Liver (tissue), 8 donors: ENCODE measurements at regions not wholly inside any gene's neighbourhood (a gene's known extent, or its start where the extent isn't known, plus 50 kb on each side); places are given as distances from the start of the nearest gene placed in this dataset.

Source experiments
- DNase-seq: peaks from one replicate; pipeline ENCODE4 v3.0.0-alpha.2; 2017; ENCODE audit warnings: low spot score
- H3K27ac ChIP-seq, 2 donors: one replicate each; pipeline ENCODE4 v1.7.0; 2013; ENCODE audit warnings: inconsistent platforms in 2 of 2, low read length in 2 of 2, control low read depth in 1 of 2, low read depth in 1 of 2, mild to moderate bottlenecking in 1 of 2
- H3K27me3 ChIP-seq, 4 donors: one replicate each; pipeline versions ENCODE4 v1.6.1 to v1.7.0; 2013; ENCODE audit warnings: low read length in 3 of 4, inconsistent platforms in 1 of 4, mild to moderate bottlenecking in 1 of 4, moderate library complexity in 1 of 4; ENCODE audit not compliant: control insufficient read depth in 4 of 4, insufficient read depth in 4 of 4
- H3K36me3 ChIP-seq, 4 donors: one replicate each; pipeline versions ENCODE4 v1.6.1 to v1.7.0; 2013; ENCODE audit warnings: low read length in 3 of 4, mild to moderate bottlenecking in 3 of 4, low read depth in 1 of 4, moderate library complexity in 1 of 4; ENCODE audit not compliant: control insufficient read depth in 4 of 4, insufficient read depth in 3 of 4
- H3K4me1 ChIP-seq, 4 donors: one replicate each; pipeline versions ENCODE4 v1.6.1 to v1.7.0; 2013; ENCODE audit warnings: low read length in 3 of 4, mild to moderate bottlenecking in 3 of 4, moderate library complexity in 1 of 4; ENCODE audit not compliant: control insufficient read depth in 4 of 4, insufficient read depth in 4 of 4
- H3K4me3 ChIP-seq, 3 donors: one replicate each; pipeline versions ENCODE4 v1.6.1 to v1.7.0; 2013; ENCODE audit warnings: low read length in 3 of 3, control low read depth in 1 of 3, low read depth in 1 of 3, mild to moderate bottlenecking in 1 of 3
- H3K9ac ChIP-seq, 2 donors: one replicate each; pipeline ENCODE4 v1.7.0; 2013; ENCODE audit warnings: low read length in 2 of 2, mild to moderate bottlenecking in 2 of 2, moderate library complexity in 2 of 2, control low read depth in 1 of 2, low read depth in 1 of 2
- H3K9me3 ChIP-seq, 4 donors: one replicate each; pipeline versions ENCODE4 v1.6.1 to v1.7.0; 2013; ENCODE audit warnings: low read length in 3 of 4; ENCODE audit not compliant: control insufficient read depth in 4 of 4
- EGR1 ChIP-seq, 2 donors: IDR thresholded peaks; 2 replicates each; pipeline ENCODE4 v1.6.1; 2016 to 2018; ENCODE audit warnings: antibody characterized with exemption in 2 of 2, low read depth in 2 of 2
- FOXA1 ChIP-seq: IDR thresholded peaks from 2 replicates; pipeline ENCODE4 v1.6.1; 2016; ENCODE audit warnings: antibody characterized with exemption
- FOXA2 ChIP-seq: IDR thresholded peaks from 2 replicates; pipeline ENCODE4 v1.6.1; 2016; ENCODE audit warnings: antibody characterized with exemption
- GABPA ChIP-seq, 2 donors: IDR thresholded peaks in 1 of 2; conservative IDR thresholded peaks in 1 of 2; 2 replicates each; pipeline ENCODE4 v1.6.1; 2016; ENCODE audit warnings: antibody characterized with exemption in 2 of 2, mild to moderate bottlenecking in 1 of 2, moderate library complexity in 1 of 2
- HNF4A ChIP-seq, 2 donors: conservative IDR thresholded peaks; 2 replicates each; pipeline ENCODE4 v1.6.1; 2016; ENCODE audit warnings: antibody characterized with exemption in 2 of 2, mild to moderate bottlenecking in 2 of 2
- HNF4G ChIP-seq: IDR thresholded peaks from 2 replicates; pipeline ENCODE4 v1.6.1; 2016; ENCODE audit warnings: antibody characterized with exemption
- JUND ChIP-seq, 2 donors: IDR thresholded peaks; 2 replicates each; pipeline ENCODE4 v1.6.1; 2016; ENCODE audit warnings: antibody characterized with exemption in 2 of 2
- NR2F2 ChIP-seq: IDR thresholded peaks from 2 replicates; pipeline ENCODE4 v1.6.1; 2016; ENCODE audit warnings: antibody characterized with exemption
- RAD21 ChIP-seq, 2 donors: IDR thresholded peaks; 2 replicates each; pipeline ENCODE4 v1.6.1; 2016; ENCODE audit warnings: antibody characterized with exemption in 2 of 2, mild to moderate bottlenecking in 2 of 2
- RXRA ChIP-seq, 2 donors: IDR thresholded peaks; 2 replicates each; pipeline ENCODE4 v1.6.1; 2017 to 2018; ENCODE audit warnings: antibody characterized with exemption in 2 of 2, mild to moderate bottlenecking in 1 of 2
- SP1 ChIP-seq: IDR thresholded peaks from 2 replicates; pipeline ENCODE4 v1.6.1; 2018; ENCODE audit warnings: antibody characterized with exemption, mild to moderate bottlenecking
- TAF1 ChIP-seq: conservative IDR thresholded peaks from 2 replicates; pipeline ENCODE4 v1.6.1; 2016; ENCODE audit warnings: antibody characterized with exemption, mild to moderate bottlenecking
- YY1 ChIP-seq: IDR thresholded peaks from 2 replicates; pipeline ENCODE4 v1.6.1; 2016; ENCODE audit warnings: antibody characterized with exemption, mild to moderate bottlenecking
- WGBS: extraction: QIAGEN DNeasy Blood & Tissue Kit; methylation state at CpG from one replicate; pipeline ENCODE4 v1.1.7; 2013; 5-methylcytosine and 5-hydroxymethylcytosine counted together
- TF ChIP-seq, protein P1 (sequence below): IDR thresholded peaks from 2 replicates; pipeline ENCODE4 v1.6.1; 2016; ENCODE audit warnings: antibody characterized with exemption
- TF ChIP-seq, protein P2 (sequence below): IDR thresholded peaks from 2 replicates; pipeline ENCODE4 v1.6.1; 2016; ENCODE audit warnings: antibody characterized with exemption
- TF ChIP-seq, protein P3 (sequence below): IDR thresholded peaks from 2 replicates; pipeline ENCODE4 v1.6.1; 2016; ENCODE audit warnings: antibody characterized with exemption
- TF ChIP-seq, protein P4 (sequence below): IDR thresholded peaks from 2 replicates; pipeline ENCODE4 v1.6.1; 2016; ENCODE audit warnings: antibody characterized with exemption, mild to moderate bottlenecking
- TF ChIP-seq, protein P5 (sequence below): fragments of 150-350 bp; IDR thresholded peaks from 2 replicates; pipeline ENCODE4 v1.5.1; 2017; ENCODE audit warnings: improper control_type of control experiment, low read depth, low read length; ENCODE audit not compliant: missing input control
- donor health status: healthy.
- donor health status: healthy.
- donor health status: healthy.
- donor health status: healthy.
- donor health status: healthy.

DNA sequence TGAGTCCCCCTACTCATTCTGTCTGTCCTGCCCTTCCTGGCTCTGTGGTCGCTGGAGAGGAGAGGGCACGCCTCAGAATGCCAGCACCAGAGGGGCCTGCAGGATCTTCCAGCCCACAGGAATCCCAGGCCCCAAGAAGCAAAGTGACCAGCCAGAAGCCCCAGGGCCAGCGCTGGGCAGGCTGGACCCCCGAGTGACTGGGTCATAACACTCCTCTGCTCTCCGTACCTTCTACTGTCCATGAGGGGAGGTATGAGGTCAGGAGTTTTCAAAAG lies 102.6 kb upstream of the GPR26 start:
- no peak for TF ChIP-seq FOXA1
- no peak for TF ChIP-seq SP1
- TF ChIP-seq EGR1 (IDR thresholded peaks at IDR 0.05; ENCODE audit: low read depth in 2 of 2) = no peak
- TF ChIP-seq GABPA (IDR thresholded peaks at IDR 0.05 in 1 of 2, conservative IDR thresholded peaks at IDR 0.05 in 1 of 2) = no peak
- TF ChIP-seq FOXA2 = no peak
- TF ChIP-seq, protein P1, sequence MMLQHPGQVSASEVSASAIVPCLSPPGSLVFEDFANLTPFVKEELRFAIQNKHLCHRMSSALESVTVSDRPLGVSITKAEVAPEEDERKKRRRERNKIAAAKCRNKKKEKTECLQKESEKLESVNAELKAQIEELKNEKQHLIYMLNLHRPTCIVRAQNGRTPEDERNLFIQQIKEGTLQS = no peak
- no peak for TF ChIP-seq YY1
- TF ChIP-seq, protein P2, sequence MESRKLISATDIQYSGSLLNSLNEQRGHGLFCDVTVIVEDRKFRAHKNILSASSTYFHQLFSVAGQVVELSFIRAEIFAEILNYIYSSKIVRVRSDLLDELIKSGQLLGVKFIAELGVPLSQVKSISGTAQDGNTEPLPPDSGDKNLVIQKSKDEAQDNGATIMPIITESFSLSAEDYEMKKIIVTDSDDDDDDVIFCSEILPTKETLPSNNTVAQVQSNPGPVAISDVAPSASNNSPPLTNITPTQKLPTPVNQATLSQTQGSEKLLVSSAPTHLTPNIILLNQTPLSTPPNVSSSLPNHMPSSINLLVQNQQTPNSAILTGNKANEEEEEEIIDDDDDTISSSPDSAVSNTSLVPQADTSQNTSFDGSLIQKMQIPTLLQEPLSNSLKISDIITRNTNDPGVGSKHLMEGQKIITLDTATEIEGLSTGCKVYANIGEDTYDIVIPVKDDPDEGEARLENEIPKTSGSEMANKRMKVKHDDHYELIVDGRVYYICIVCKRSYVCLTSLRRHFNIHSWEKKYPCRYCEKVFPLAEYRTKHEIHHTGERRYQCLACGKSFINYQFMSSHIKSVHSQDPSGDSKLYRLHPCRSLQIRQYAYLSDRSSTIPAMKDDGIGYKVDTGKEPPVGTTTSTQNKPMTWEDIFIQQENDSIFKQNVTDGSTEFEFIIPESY = no peak
- no peak for TF ChIP-seq TAF1
- TF ChIP-seq, protein P3, sequence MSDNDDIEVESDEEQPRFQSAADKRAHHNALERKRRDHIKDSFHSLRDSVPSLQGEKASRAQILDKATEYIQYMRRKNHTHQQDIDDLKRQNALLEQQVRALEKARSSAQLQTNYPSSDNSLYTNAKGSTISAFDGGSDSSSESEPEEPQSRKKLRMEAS = no peak
- TF ChIP-seq RXRA (IDR thresholded peaks at IDR 0.05) = no peak
- no peak for TF ChIP-seq HNF4A (conservative IDR thresholded peaks at IDR 0.05)
- TF ChIP-seq JUND (IDR thresholded peaks at IDR 0.05) = no peak
- no peak for TF ChIP-seq HNF4G
- TF ChIP-seq, protein P4, sequence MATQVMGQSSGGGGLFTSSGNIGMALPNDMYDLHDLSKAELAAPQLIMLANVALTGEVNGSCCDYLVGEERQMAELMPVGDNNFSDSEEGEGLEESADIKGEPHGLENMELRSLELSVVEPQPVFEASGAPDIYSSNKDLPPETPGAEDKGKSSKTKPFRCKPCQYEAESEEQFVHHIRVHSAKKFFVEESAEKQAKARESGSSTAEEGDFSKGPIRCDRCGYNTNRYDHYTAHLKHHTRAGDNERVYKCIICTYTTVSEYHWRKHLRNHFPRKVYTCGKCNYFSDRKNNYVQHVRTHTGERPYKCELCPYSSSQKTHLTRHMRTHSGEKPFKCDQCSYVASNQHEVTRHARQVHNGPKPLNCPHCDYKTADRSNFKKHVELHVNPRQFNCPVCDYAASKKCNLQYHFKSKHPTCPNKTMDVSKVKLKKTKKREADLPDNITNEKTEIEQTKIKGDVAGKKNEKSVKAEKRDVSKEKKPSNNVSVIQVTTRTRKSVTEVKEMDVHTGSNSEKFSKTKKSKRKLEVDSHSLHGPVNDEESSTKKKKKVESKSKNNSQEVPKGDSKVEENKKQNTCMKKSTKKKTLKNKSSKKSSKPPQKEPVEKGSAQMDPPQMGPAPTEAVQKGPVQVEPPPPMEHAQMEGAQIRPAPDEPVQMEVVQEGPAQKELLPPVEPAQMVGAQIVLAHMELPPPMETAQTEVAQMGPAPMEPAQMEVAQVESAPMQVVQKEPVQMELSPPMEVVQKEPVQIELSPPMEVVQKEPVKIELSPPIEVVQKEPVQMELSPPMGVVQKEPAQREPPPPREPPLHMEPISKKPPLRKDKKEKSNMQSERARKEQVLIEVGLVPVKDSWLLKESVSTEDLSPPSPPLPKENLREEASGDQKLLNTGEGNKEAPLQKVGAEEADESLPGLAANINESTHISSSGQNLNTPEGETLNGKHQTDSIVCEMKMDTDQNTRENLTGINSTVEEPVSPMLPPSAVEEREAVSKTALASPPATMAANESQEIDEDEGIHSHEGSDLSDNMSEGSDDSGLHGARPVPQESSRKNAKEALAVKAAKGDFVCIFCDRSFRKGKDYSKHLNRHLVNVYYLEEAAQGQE = no peak
- TF ChIP-seq NR2F2 = no peak
- Histone ChIP-seq H3K36me3 (no peaks in the 10 kb centered on the region), H3K27me3 (peaks cover 0 to 7% (median 2%) of the 10 kb centered on the region in 4 donors), H3K27ac (no peak overlapping the region), H3K9ac (no peak overlapping the region), H3K4me1 (peaks cover 0 to 2% (median 0%) of the 10 kb centered on the region in 4 donors), H3K4me3 (no peak overlapping the region), H3K9me3 (no peaks in the 10 kb centered on the region)
- 89% methylated on average over 5 of the region's 5 CpGs for WGBS
- DNase-seq = no peak

DNA sequence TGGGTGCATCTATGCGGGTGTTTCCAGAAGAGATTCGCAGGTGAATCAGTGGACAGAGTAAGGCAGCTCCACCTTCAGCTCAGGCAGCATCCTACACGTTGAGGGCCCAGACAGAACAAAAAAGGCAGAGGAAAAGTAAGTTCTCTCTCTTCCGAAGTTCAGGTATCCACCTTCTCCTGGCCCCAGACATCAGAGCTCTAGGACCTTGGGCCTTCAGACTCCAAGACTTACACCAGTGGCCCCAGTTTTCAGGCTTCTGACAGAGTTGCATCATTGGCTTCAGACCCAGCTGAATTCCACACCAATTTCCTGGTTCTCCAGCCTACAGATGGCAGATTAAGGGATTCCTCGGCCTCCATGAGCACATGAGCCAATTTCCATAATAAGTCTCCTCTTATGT lies 102.2 kb upstream of the GPR26 start:
- no peak for DNase-seq
- H3K9ac ChIP-seq = no peak overlapping the region
- 78% methylated on average over 5 of the region's 5 CpGs for WGBS
- H3K36me3 ChIP-seq = no peaks in the 10 kb centered on the region
- peaks cover 0 to 7% (median 2%) of the 10 kb centered on the region in 4 donors for H3K27me3 ChIP-seq
- peaks cover 0 to 2% (median 0%) of the 10 kb centered on the region in 4 donors for H3K4me1 ChIP-seq
- no peak overlapping the region for H3K4me3 ChIP-seq
- no peaks in the 10 kb centered on the region for H3K9me3 ChIP-seq
- TF ChIP-seq RAD21 (IDR thresholded peaks at IDR 0.05) (no peak), RXRA (IDR thresholded peaks at IDR 0.05) (no peak), NR2F2 (no peak), EGR1 (IDR thresholded peaks at IDR 0.05; ENCODE audit: low read depth in 2 of 2) (no peak), HNF4G (no peak), HNF4A (conservative IDR thresholded peaks at IDR 0.05) (no peak), JUND (IDR thresholded peaks at IDR 0.05) (no peak), GABPA (IDR thresholded peaks at IDR 0.05 in 1 of 2, conservative IDR thresholded peaks at IDR 0.05 in 1 of 2) (no peak), FOXA1 (no peak), SP1 (no peak), FOXA2 (no peak)
- TF ChIP-seq, protein P4 = no peak
- TF ChIP-seq, protein P5, sequence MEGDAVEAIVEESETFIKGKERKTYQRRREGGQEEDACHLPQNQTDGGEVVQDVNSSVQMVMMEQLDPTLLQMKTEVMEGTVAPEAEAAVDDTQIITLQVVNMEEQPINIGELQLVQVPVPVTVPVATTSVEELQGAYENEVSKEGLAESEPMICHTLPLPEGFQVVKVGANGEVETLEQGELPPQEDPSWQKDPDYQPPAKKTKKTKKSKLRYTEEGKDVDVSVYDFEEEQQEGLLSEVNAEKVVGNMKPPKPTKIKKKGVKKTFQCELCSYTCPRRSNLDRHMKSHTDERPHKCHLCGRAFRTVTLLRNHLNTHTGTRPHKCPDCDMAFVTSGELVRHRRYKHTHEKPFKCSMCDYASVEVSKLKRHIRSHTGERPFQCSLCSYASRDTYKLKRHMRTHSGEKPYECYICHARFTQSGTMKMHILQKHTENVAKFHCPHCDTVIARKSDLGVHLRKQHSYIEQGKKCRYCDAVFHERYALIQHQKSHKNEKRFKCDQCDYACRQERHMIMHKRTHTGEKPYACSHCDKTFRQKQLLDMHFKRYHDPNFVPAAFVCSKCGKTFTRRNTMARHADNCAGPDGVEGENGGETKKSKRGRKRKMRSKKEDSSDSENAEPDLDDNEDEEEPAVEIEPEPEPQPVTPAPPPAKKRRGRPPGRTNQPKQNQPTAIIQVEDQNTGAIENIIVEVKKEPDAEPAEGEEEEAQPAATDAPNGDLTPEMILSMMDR = no peak
- TF ChIP-seq, protein P2 = no peak
- TF ChIP-seq, protein P1 = no peak
- no peak overlapping the region for H3K27ac ChIP-seq
